ENCODE measurements at regions not wholly inside any gene's neighbourhood (a gene's known extent, or its start where the extent isn't known, plus 50 kb on each side); places are given as distances from the start of the nearest gene placed in this dataset.
A peak's percentile ranks its signal among the peaks of the same experiment; 100 is the strongest.

GRCh38 chr18:27627927-27628326 lies 442.8 kb upstream of the CHST9 start:
- DNase-seq (ENCODE audit: low read depth): no peak

GRCh38 chr18:27621236-27621890 lies 436.3 kb upstream of the CHST9 start:
- DNase-seq (ENCODE audit: low read depth): no peak

- DNase-seq (ENCODE audit: low read depth): no peak
These were observed 434.8 kb upstream of the CHST9 start for GRCh38 chr18:27619906-27620305.

GRCh38 chr18:27619090-27619772 lies 434.1 kb upstream of the CHST9 start:
- DNase-seq (ENCODE audit: low read depth): no peak

- no peak for DNase-seq (ENCODE audit: low read depth)
These were observed 431.2 kb upstream of the CHST9 start for GRCh38 chr18:27616324-27616723.

- no peak for DNase-seq (ENCODE audit: low read depth)
These were observed 430.1 kb upstream of the CHST9 start for GRCh38 chr18:27614951-27615844.

GRCh38 chr18:27609221-27609620 lies 424.1 kb upstream of the CHST9 start:
- DNase-seq (ENCODE audit: low read depth): no peak

GRCh38 chr18:27608742-27609141 lies 423.6 kb upstream of the CHST9 start:
- peak; percentile 12 for DNase-seq (ENCODE audit: low read depth)

GRCh38 chr18:27608174-27608573 lies 423.1 kb upstream of the CHST9 start:
- DNase-seq (ENCODE audit: low read depth): no peak

- no peak for DNase-seq (ENCODE audit: low read depth)
These were observed 421.6 kb upstream of the CHST9 start for GRCh38 chr18:27606741-27607140.

GRCh38 chr18:27605107-27605834 lies 420.2 kb upstream of the CHST9 start:
- DNase-seq (ENCODE audit: low read depth): peak; percentile 71

GRCh38 chr18:27604583-27604982 lies 419.5 kb upstream of the CHST9 start:
- peak; percentile 10 for DNase-seq (ENCODE audit: low read depth)

- no peak for DNase-seq (ENCODE audit: low read depth)
These were observed 417.0 kb upstream of the CHST9 start for GRCh38 chr18:27602092-27602491.

GRCh38 chr18:27600245-27600644 lies 415.1 kb upstream of the CHST9 start:
- DNase-seq (ENCODE audit: low read depth): no peak

GRCh38 chr18:27599202-27599829 lies 414.2 kb upstream of the CHST9 start:
- peak; percentile 40 for DNase-seq (ENCODE audit: low read depth)

GRCh38 chr18:27595113-27595838 lies 410.2 kb upstream of the CHST9 start:
- DNase-seq (ENCODE audit: low read depth): no peak

GRCh38 chr18:27585602-27586173 lies 400.6 kb upstream of the CHST9 start:
- DNase-seq (ENCODE audit: low read depth): no peak

- no peak for DNase-seq (ENCODE audit: low read depth)
These were observed 398.4 kb upstream of the CHST9 start for GRCh38 chr18:27583466-27583865.

- no peak for DNase-seq (ENCODE audit: low read depth)
These were observed 397.8 kb upstream of the CHST9 start for GRCh38 chr18:27582760-27583412.

- DNase-seq (ENCODE audit: low read depth): no peak
These were observed 396.3 kb upstream of the CHST9 start for GRCh38 chr18:27581296-27581904.
